ENCODE measurements at regions not wholly inside any gene's neighbourhood (a gene's known extent, or its start where the extent isn't known, plus 50 kb on each side); places are given as distances from the start of the nearest gene placed in this dataset.
A peak's percentile ranks its signal among the peaks of the same experiment; 100 is the strongest.

GRCh38 chr3:175957427-175957826 lies 1098.3 kb downstream of the NAALADL2 start:
- Histone ChIP-seq H4K20me1 (ENCODE audit: insufficient read depth) (no peaks in the 10 kb centered on the region), H3K4me2 (no peak overlapping the region), H3K27ac (no peak overlapping the region)

GRCh38 chr3:175956964-175957363 lies 1097.8 kb downstream of the NAALADL2 start:
- no peaks in the 10 kb centered on the region for H3K27me3 ChIP-seq (ENCODE audit: insufficient read depth, low read depth)
- H3K27ac ChIP-seq: no peak overlapping the region
- TF ChIP-seq CTCF (conservative IDR thresholded peaks at IDR 0.05; ENCODE audit: low read depth, low read length): peak; percentile 45
- no peak overlapping the region for H2AFZ ChIP-seq (ENCODE audit: low read depth)
- H4K20me1 ChIP-seq (ENCODE audit: insufficient read depth): no peaks in the 10 kb centered on the region
- H3K36me3 ChIP-seq (ENCODE audit: insufficient read depth): no peaks in the 10 kb centered on the region
- H3K9ac ChIP-seq: no peak overlapping the region
- H3K4me2 ChIP-seq: no peak overlapping the region
- H3K4me1 ChIP-seq (ENCODE audit: low read depth, poor library complexity, severe bottlenecking): no peaks in the 10 kb centered on the region
- no peak overlapping the region for H3K4me3 ChIP-seq (IDR thresholded peaks at IDR 0.05; ENCODE audit: insufficient read depth, low read depth, low read length)
- H3K79me2 ChIP-seq (ENCODE audit: insufficient read depth, low read depth): no peaks in the 10 kb centered on the region

More at GRCh38 chr3:175957427-175957826, 1098.3 kb downstream of the NAALADL2 start:
- TF ChIP-seq CTCF (conservative IDR thresholded peaks at IDR 0.05; ENCODE audit: low read depth, low read length): no peak
- Histone ChIP-seq H3K27me3 (ENCODE audit: insufficient read depth, low read depth) (no peaks in the 10 kb centered on the region), H3K4me3 (IDR thresholded peaks at IDR 0.05; ENCODE audit: insufficient read depth, low read depth, low read length) (no peak overlapping the region), H3K9ac (no peak overlapping the region), H2AFZ (ENCODE audit: low read depth) (no peak overlapping the region), H3K79me2 (ENCODE audit: insufficient read depth, low read depth) (no peaks in the 10 kb centered on the region), H3K36me3 (ENCODE audit: insufficient read depth) (no peaks in the 10 kb centered on the region), H3K4me1 (ENCODE audit: low read depth, poor library complexity, severe bottlenecking) (no peaks in the 10 kb centered on the region)

- Histone ChIP-seq H3K4me1 (ENCODE audit: low read depth, poor library complexity, severe bottlenecking) (no peaks in the 10 kb centered on the region), H3K36me3 (ENCODE audit: insufficient read depth) (no peaks in the 10 kb centered on the region), H3K27me3 (ENCODE audit: insufficient read depth, low read depth) (no peaks in the 10 kb centered on the region), H3K79me2 (ENCODE audit: insufficient read depth, low read depth) (no peaks in the 10 kb centered on the region), H2AFZ (ENCODE audit: low read depth) (no peak overlapping the region), H3K4me3 (IDR thresholded peaks at IDR 0.05; ENCODE audit: insufficient read depth, low read depth, low read length) (no peak overlapping the region), H3K4me2 (no peak overlapping the region), H4K20me1 (ENCODE audit: insufficient read depth) (no peaks in the 10 kb centered on the region), H3K27ac (no peak overlapping the region), H3K9ac (no peak overlapping the region)
- no peak for TF ChIP-seq CTCF (conservative IDR thresholded peaks at IDR 0.05; ENCODE audit: low read depth, low read length)
These were observed 1092.0 kb downstream of the NAALADL2 start for GRCh38 chr3:175951047-175951694.

- Histone ChIP-seq H3K4me3 (IDR thresholded peaks at IDR 0.05; ENCODE audit: insufficient read depth, low read depth, low read length) (no peak overlapping the region), H3K9ac (no peak overlapping the region), H3K27ac (no peak overlapping the region), H3K4me1 (ENCODE audit: low read depth, poor library complexity, severe bottlenecking) (no peaks in the 10 kb centered on the region), H3K4me2 (no peak overlapping the region), H3K79me2 (ENCODE audit: insufficient read depth, low read depth) (no peaks in the 10 kb centered on the region), H2AFZ (ENCODE audit: low read depth) (no peak overlapping the region), H4K20me1 (ENCODE audit: insufficient read depth) (no peaks in the 10 kb centered on the region), H3K27me3 (ENCODE audit: insufficient read depth, low read depth) (no peaks in the 10 kb centered on the region), H3K36me3 (ENCODE audit: insufficient read depth) (no peaks in the 10 kb centered on the region)
- no peak for TF ChIP-seq CTCF (conservative IDR thresholded peaks at IDR 0.05; ENCODE audit: low read depth, low read length)
These were observed 1088.9 kb downstream of the NAALADL2 start for GRCh38 chr3:175948041-175948440.

All from KMS-11 (cell line).